Calu3 (cell line): ENCODE measurements at regions not wholly inside any gene's neighbourhood (a gene's known extent, or its start where the extent isn't known, plus 50 kb on each side); places are given as distances from the start of the nearest gene placed in this dataset.

Experiments
- BruUV-seq: library from RNA; stranded (reverse); fragments of 400-500 nt; replicated peaks from 2 replicates; lab custom pipeline; 2021; lab: Mats Ljungman, UMichigan
- CTCF ChIA-PET: fragments of 300-600 bp; sonication (Branson Sonifier 250); formaldehyde crosslinking; loops from one replicate; lab custom pipeline; 2022; ENCODE audit warnings: antibody characterized with exemption; lab: Charles Lee
- DNase-seq: peaks from one replicate; pipeline ENCODE4 v3.0.0; 2022
- H3K27ac Mint-ChIP-seq: one replicate; pipeline ENCODE4 v1.8.0; 2022; ENCODE audit warnings: mixed read lengths; ENCODE audit not compliant: unreplicated experiment
- H3K27me3 Mint-ChIP-seq: one replicate; pipeline ENCODE4 v1.8.0; 2022; ENCODE audit warnings: mixed read lengths; ENCODE audit not compliant: unreplicated experiment
- H3K36me3 Mint-ChIP-seq: one replicate; pipeline ENCODE4 v1.8.0; 2022; ENCODE audit warnings: mild to moderate bottlenecking, moderate library complexity, mixed read lengths; ENCODE audit not compliant: insufficient read depth, unreplicated experiment
- H3K4me1 Mint-ChIP-seq: one replicate; pipeline ENCODE4 v1.8.0; 2022; ENCODE audit warnings: mild to moderate bottlenecking, low read depth, mixed read lengths; ENCODE audit not compliant: unreplicated experiment
- H3K4me3 Mint-ChIP-seq: one replicate; pipeline ENCODE4 v1.8.0; 2022; ENCODE audit warnings: mild to moderate bottlenecking, low read depth, moderate library complexity, mixed read lengths; ENCODE audit not compliant: unreplicated experiment
- H3K9me3 Mint-ChIP-seq: one replicate; pipeline ENCODE4 v1.8.0; 2022; ENCODE audit warnings: low read depth, mixed read lengths; ENCODE audit not compliant: unreplicated experiment
- intact Hi-C: fragments of 100-400 bp; cut with micrococcal nuclease; formaldehyde crosslinking; loops from one replicate; pipeline ENCODE4 v1.10.0; 2022; ENCODE audit not compliant: unreplicated experiment
- TF ChIP-seq, protein P1 (sequence below): fragments of 200-600 bp; IDR thresholded peaks from one replicate; pipeline ENCODE4 v1.8.0; 2022; ENCODE audit warnings: antibody characterized with exemption; ENCODE audit not compliant: unreplicated experiment

DNA sequence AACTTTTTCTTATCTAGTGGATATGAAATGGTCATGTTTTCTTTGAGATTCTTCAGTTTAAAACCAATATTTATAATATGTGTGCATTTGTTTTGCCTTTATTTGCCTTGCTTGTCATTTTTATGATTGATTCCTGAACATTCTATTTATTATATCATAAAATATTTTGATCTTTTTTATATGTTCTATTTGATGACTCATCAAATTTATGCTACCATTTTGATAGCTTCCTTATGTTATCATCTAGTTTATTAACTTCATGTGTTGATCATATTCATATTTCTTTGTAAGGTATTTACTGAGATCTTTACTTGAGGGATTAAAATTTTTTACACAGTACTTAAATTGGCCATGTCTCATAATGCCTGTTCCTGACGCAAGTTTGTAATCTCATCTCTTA, 1650.0 kb downstream of the AMY1C start:
- H3K4me3 Mint-ChIP-seq = no peak overlapping the region
- BruUV-seq = no TSS peak
- H3K27me3 Mint-ChIP-seq = no peaks in the 10 kb centered on the region
- intact Hi-C loops = no loop called here
- no peak for DNase-seq
- peaks cover 2% of the 10 kb centered on the region for H3K9me3 Mint-ChIP-seq
- H3K27ac Mint-ChIP-seq = no peak overlapping the region
- CTCF ChIA-PET = no interaction called here
- TF ChIP-seq, protein P1, sequence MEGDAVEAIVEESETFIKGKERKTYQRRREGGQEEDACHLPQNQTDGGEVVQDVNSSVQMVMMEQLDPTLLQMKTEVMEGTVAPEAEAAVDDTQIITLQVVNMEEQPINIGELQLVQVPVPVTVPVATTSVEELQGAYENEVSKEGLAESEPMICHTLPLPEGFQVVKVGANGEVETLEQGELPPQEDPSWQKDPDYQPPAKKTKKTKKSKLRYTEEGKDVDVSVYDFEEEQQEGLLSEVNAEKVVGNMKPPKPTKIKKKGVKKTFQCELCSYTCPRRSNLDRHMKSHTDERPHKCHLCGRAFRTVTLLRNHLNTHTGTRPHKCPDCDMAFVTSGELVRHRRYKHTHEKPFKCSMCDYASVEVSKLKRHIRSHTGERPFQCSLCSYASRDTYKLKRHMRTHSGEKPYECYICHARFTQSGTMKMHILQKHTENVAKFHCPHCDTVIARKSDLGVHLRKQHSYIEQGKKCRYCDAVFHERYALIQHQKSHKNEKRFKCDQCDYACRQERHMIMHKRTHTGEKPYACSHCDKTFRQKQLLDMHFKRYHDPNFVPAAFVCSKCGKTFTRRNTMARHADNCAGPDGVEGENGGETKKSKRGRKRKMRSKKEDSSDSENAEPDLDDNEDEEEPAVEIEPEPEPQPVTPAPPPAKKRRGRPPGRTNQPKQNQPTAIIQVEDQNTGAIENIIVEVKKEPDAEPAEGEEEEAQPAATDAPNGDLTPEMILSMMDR = no peak
- no peaks in the 10 kb centered on the region for H3K36me3 Mint-ChIP-seq
- H3K4me1 Mint-ChIP-seq = no peaks in the 10 kb centered on the region

DNA sequence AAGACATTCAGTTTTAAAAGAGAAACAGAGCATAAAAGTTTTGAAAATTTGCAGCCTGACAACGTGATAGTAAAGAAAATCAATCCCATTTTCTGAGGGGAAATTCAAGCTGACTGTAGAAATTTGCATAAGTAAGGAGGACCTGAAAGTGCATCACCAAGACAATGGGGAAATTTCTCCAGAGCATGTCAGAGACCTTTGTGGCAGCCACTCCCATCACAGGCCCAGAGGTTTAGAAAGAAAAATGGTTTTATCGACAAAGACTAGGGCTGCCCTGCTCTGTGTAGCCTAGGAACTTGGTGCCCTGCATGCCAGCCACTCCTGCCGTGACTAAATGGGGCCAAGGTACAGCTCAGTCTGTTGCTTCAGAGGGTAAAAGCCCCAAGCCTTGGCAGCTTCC, 1640.2 kb upstream of the PRMT6 start:
- no peak for DNase-seq
- CTCF ChIA-PET = no interaction called here
- peaks cover 8% of the 10 kb centered on the region for H3K9me3 Mint-ChIP-seq
- H3K27ac Mint-ChIP-seq = no peak overlapping the region
- no peak overlapping the region for H3K4me3 Mint-ChIP-seq
- TF ChIP-seq, protein P1 = no peak
- BruUV-seq = no TSS peak
- no peaks in the 10 kb centered on the region for H3K36me3 Mint-ChIP-seq
- H3K27me3 Mint-ChIP-seq = no peaks in the 10 kb centered on the region
- H3K4me1 Mint-ChIP-seq = no peaks in the 10 kb centered on the region
- intact Hi-C loops = no loop called here

DNA sequence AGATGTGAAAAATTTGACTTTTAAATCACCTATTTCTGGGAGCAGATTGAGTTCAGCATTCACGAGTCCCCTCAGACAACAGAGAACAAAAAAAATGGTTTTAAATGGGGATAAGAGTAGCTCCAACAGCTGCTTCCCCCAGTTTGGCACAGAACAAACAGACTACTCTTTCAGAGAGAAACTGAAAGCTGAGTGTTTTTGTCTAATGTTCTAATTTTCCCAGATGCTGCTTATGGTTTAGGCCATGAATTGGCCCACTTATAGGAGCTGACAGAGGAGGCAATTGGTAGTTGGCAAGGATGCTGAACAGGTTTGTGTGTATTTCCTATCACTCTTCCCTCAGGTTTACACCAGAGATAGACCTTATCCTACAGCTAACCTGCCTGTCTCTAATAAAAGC, 1637.4 kb upstream of the PRMT6 start:
- TF ChIP-seq, protein P1 = no peak
- CTCF ChIA-PET = no interaction called here

DNA sequence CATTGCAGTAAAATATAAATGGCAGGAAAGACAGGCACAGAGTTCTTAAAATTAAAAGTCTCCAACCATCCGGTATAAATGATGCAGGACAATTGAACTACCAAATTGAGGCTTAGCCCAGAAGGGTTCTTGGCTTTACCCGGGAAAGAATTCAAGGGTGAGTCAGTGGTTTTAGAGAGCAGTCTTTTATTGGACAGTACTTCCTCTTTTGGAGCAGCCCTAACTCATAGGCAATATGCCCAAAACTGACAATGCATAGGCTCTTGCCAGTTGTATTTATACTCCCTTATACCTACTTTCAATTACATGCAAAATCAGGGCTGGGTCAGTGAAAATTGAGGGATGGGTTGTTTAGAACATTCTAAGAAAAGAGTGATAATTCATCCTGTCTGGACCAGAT, 1628.9 kb upstream of the PRMT6 start:
- Mint-ChIP-seq H3K27me3 (no peaks in the 10 kb centered on the region), H3K36me3 (no peaks in the 10 kb centered on the region), H3K9me3 (peaks cover 5% of the 10 kb centered on the region), H3K4me3 (no peak overlapping the region), H3K4me1 (no peaks in the 10 kb centered on the region), H3K27ac (no peak overlapping the region)
- TF ChIP-seq, protein P1 = no peak
- intact Hi-C loops = no loop called here
- BruUV-seq = no TSS peak
- DNase-seq = no peak
- CTCF ChIA-PET = no interaction called here

More for the DNA sequence above, 1637.4 kb upstream of the PRMT6 start:
- intact Hi-C loops = no loop called here
- peaks cover 7% of the 10 kb centered on the region for H3K9me3 Mint-ChIP-seq
- H3K36me3 Mint-ChIP-seq = no peaks in the 10 kb centered on the region
- H3K4me1 Mint-ChIP-seq = no peaks in the 10 kb centered on the region
- BruUV-seq = no TSS peak
- DNase-seq = no peak
- no peaks in the 10 kb centered on the region for H3K27me3 Mint-ChIP-seq
- no peak overlapping the region for H3K27ac Mint-ChIP-seq
- H3K4me3 Mint-ChIP-seq = no peak overlapping the region
